ENCODE measurements at regions not wholly inside any gene's neighbourhood (a gene's known extent, or its start where the extent isn't known, plus 50 kb on each side); places are given as distances from the start of the nearest gene placed in this dataset.

DNA sequence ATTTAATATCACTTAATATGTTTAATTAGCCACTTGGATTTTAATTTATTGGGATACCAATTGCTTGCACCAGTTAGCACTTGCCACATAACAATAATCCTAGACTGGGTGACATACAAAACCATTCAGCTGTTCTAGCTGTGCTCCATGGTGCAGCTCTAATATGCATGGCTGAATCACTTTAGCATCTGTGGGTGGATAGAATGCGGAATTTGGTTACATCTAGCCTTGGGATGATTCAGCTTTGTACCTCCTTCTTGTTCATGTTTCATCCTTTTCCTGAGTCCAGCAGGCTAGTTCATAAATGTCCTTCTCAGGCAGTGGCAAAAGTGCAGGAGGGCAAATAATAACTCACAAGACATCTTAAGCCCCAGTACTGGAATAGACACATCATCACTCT is 1263.0 kb downstream of the LRFN5 start:
- TF ChIP-seq, protein P1, sequence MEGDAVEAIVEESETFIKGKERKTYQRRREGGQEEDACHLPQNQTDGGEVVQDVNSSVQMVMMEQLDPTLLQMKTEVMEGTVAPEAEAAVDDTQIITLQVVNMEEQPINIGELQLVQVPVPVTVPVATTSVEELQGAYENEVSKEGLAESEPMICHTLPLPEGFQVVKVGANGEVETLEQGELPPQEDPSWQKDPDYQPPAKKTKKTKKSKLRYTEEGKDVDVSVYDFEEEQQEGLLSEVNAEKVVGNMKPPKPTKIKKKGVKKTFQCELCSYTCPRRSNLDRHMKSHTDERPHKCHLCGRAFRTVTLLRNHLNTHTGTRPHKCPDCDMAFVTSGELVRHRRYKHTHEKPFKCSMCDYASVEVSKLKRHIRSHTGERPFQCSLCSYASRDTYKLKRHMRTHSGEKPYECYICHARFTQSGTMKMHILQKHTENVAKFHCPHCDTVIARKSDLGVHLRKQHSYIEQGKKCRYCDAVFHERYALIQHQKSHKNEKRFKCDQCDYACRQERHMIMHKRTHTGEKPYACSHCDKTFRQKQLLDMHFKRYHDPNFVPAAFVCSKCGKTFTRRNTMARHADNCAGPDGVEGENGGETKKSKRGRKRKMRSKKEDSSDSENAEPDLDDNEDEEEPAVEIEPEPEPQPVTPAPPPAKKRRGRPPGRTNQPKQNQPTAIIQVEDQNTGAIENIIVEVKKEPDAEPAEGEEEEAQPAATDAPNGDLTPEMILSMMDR (IDR thresholded peaks at IDR 0.05): no peak
- no peak for TF ChIP-seq EZH2 (IDR thresholded peaks at IDR 0.05; ENCODE audit: borderline replicate concordance, insufficient read depth, low read depth, low read length, poor library complexity, severe bottlenecking)

Data from B cell (primary cell).